Cardiac muscle cell (in vitro differentiated cells and primary cell): ENCODE measurements at regions not wholly inside any gene's neighbourhood (a gene's known extent, or its start where the extent isn't known, plus 50 kb on each side); places are given as distances from the start of the nearest gene placed in this dataset.

ENCODE experiments used
- DNase-seq, 2 donors: peaks; one replicate each; pipeline versions ENCODE4 v3.0.0 to v3.0.0-alpha.2; 2010 to 2017; ENCODE audit warnings: low read depth in 1 of 2, low spot score in 1 of 2
- H3K27ac ChIP-seq: fragments of 200-600 bp; sonication (generic); 2 replicates; pipeline ENCODE4 v1.5.1; 2016
- H3K27me3 ChIP-seq: fragments of 200-600 bp; sonication (generic); 2 replicates; pipeline ENCODE4 v1.6.0; 2016; ENCODE audit warnings: control low read depth
- H3K36me3 ChIP-seq: fragments of 200-600 bp; sonication (generic); 2 replicates; pipeline ENCODE4 v1.5.1; 2016; ENCODE audit warnings: control low read depth
- H3K4me1 ChIP-seq: fragments of 200-600 bp; sonication (generic); 2 replicates; pipeline ENCODE4 v1.8.1; 2017; ENCODE audit warnings: low read depth, mild to moderate bottlenecking, mixed run types
- H3K4me3 ChIP-seq: fragments of 200-600 bp; sonication (generic); 2 replicates; pipeline ENCODE4 v1.5.1; 2016; ENCODE audit warnings: mild to moderate bottlenecking
- H3K9me3 ChIP-seq: fragments of 200-600 bp; sonication (generic); 2 replicates; pipeline ENCODE4 v1.5.1; 2017; ENCODE audit warnings: low read depth, mild to moderate bottlenecking, control low read depth
- CTCF ChIP-seq: IDR thresholded peaks from 2 replicates; pipeline ENCODE4 v1.5.1; 2012; ENCODE audit warnings: low read depth, mild to moderate bottlenecking, low read length

- no peaks in the 10 kb centered on the region for H3K9me3 ChIP-seq
- H3K36me3 ChIP-seq = no peaks in the 10 kb centered on the region
- H3K27ac ChIP-seq = no peak overlapping the region
- H3K4me3 ChIP-seq = no peak overlapping the region
- no peak for DNase-seq
- peaks cover 15% of the 10 kb centered on the region for H3K27me3 ChIP-seq
- no peak for TF ChIP-seq CTCF
- no peaks in the 10 kb centered on the region for H3K4me1 ChIP-seq
Measured at GRCh38 chr6:111997853-111998208, 56.1 kb upstream of the CCN6 start.

- Histone ChIP-seq H3K4me1 (no peaks in the 10 kb centered on the region), H3K27me3 (no peaks in the 10 kb centered on the region), H3K27ac (no peak overlapping the region), H3K36me3 (no peaks in the 10 kb centered on the region), H3K9me3 (no peaks in the 10 kb centered on the region), H3K4me3 (no peak overlapping the region)
- no peak for DNase-seq
- TF ChIP-seq CTCF = no peak
Measured at GRCh38 chr6:112002307-112002706, 51.6 kb upstream of the CCN6 start.
